Smooth muscle cell of the brain vasculature (primary cell): ENCODE measurements at regions not wholly inside any gene's neighbourhood (a gene's known extent, or its start where the extent isn't known, plus 50 kb on each side); places are given as distances from the start of the nearest gene placed in this dataset.
"Not testable (repeated sequence)": the region's sequence is repeated elsewhere in the genome, so short reads cannot be mapped to it uniquely, and the experiment has no call there.

Experiments
- DNase-seq: peaks from one replicate; pipeline ENCODE4 v3.0.0-alpha.2; 2012; ENCODE audit warnings: low read depth, low spot score

DNA sequence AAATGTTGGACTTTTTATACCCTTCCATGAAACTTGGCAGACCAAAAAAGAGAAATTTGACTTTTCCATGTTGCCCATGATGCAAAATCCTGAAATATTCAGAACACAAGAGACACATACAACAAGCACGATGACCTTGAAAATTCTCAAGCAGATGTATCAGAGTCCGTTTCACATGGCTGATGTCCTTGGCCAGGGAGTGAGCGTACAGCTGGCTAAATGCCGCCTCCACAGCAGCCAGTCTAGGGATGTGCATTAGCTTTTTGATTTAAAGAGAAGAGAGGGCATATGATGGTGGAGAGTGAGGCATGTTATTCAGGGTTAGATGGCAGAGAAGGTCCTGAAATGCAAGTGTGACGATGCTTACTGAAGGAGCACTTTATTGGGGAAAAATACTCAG lies 148.0 kb upstream of the SEMA6A start:
- DNase-seq, result no peak

GRCh38 chr5:116719106-116719505 lies 144.5 kb upstream of the SEMA6A start:
- no peak for DNase-seq

DNA sequence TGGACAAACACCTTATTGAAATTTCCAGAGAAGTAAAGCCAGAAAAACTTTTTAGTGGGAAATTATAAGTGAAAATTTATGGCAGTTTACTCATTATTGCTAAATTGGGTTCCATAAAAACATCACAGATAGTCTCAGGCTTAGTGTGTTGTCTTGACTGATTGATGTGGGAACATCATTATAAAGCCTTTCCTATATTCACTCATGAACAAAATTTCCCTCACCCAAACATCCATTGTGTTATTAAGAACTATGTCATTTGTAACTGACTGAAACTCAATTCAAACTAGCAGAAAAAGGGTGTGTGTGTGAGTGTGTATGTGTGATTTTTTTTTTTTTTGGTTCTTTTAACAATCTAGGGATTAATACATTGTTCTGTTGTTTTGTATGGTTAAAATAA lies 143.7 kb upstream of the SEMA6A start:
- DNase-seq, result no peak

- DNase-seq, result no peak
Measured at GRCh38 chr5:116709082-116709481, 134.5 kb upstream of the SEMA6A start.

- DNase-seq, result not testable (repeated sequence)
Measured at GRCh38 chr5:116705121-116705519, 130.5 kb upstream of the SEMA6A start.

- no peak for DNase-seq
Measured at GRCh38 chr5:116703941-116704340, 129.3 kb upstream of the SEMA6A start.

GRCh38 chr5:116703328-116703727 lies 128.7 kb upstream of the SEMA6A start:
- no peak for DNase-seq

DNA sequence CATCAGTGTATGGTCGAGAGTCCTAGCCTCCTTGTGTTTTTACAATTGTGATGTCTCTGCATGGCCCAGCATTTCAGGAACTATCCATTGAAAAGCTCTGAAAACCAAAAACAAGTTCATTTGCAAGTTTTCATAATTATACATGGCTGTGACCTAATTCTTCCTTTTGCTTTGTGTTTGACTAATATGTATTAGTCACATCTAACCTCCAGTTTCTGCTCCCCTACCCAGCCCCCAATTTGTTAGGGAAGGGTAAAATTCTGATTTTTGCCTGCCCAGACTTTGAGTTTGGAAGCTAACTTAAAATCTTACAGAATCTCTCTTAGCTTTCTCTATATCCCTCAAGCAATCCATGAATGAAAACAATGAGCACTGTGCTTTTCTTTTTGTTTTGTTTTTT lies 128.2 kb upstream of the SEMA6A start:
- DNase-seq, result no peak

DNA sequence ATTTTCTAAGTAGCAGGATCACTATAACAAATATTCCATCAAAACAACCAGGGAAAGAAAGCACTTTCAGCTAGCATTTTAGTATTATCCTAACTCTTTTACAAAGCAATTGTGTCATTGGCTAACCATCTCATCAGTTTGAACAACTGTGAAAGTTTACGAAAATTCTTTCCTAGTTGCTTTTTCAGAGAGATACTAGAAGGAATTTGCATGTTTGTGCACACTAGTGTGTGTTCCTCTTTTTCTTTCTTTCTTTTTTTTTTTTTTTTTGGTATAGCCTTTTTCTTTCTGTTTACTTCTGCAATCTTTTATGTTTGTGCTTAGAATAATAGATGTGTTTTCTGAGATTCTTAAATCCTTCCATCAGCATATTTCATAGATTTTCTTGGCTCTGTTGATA lies 124.7 kb upstream of the SEMA6A start:
- no peak for DNase-seq

DNA sequence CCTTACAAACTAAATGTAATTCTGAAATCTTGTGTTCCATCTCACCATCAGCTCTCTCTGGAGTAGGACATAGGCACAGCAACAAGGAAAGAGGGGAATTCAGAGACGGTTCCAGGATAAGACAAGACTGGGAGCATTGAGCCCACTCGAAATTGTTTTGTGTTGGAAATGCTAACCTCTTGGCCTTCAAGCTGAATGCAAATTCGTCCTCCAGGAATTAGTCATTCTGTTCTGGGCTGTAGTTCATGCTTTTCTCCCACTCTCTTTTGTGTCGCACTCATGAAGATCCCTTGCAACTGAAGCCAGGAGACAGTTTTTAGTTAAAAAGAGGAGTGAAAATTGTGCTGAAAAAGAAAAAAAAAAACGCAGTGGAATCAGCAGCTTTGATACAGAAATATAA lies 121.7 kb upstream of the SEMA6A start:
- DNase-seq, result no peak

DNA sequence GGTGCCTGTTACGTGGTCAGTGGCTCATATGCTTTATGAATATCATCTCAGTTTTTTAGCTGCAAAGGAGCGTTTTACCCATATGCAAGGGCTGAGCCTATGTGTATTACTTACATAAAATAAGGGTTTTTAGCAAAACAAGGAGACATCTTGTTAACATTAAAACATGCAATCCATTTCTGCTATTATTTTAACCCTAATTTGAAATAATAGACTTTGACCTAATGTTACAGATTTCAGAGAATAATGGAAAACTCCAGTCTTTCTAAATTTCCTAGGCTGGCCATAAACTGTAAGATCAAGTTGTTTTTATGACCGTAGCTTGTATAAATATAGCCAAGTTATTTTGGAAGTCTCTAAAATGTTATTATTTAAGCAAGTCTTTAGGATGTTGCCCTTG lies 121.1 kb upstream of the SEMA6A start:
- no peak for DNase-seq

DNA sequence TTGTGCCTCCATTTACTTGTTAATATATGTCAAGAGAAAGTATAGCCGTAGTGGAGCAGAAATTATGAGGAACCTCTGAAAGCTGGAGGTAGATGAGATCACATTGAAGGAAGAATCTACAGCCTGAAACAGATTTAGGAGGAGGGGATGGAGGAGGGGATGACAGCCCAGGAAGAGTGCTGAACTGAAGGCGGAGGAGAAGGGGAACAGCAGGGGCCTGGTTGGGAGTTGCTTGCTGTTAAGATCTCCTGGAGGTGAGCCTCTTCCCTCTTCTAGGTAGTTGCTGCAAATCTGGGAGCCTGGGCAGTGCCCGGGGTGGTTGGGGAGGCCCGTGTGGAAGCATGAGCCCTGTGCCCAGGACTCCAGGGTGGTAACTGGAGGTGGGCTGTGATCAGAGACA lies 111.8 kb upstream of the SEMA6A start:
- no peak for DNase-seq

- DNase-seq, result no peak
Measured at GRCh38 chr5:116685931-116686330, 111.3 kb upstream of the SEMA6A start.

- DNase-seq, result no peak
Measured at GRCh38 chr5:116685069-116685468, 110.4 kb upstream of the SEMA6A start.

DNA sequence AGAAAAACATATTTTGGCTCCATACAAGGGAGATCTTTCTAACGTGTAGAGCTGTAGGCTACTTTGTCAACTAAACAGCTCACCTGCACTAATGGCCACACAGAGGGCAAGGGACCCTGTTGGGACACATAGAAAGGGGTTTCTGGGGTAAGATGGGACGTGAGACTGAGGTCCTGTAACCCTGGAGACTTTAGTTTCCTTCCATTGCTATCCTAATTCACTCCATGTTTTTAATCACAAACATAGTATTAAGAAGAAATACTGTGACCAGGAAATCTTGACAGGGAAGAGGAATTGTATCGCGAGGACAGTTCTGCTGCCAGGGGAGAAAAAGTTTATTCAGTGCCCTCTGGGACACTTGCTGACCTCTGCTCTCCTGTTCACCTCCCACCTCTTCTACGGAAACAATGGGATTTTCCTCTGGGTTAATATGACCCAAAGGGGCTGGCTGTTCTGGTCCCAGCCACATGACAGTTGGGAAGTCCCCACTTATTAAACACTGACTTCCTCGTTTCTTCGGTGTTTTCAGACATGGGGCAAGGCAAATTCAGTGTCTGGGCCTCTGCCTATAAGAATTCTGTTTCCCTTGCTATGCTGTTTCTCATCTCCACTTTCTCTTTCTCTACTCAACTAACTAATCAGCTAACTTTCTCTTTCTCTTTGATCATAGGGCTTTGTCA lies 106.9 kb upstream of the SEMA6A start:
- no peak for DNase-seq

GRCh38 chr5:116675626-116675910 lies 100.9 kb upstream of the SEMA6A start:
- no peak for DNase-seq

DNA sequence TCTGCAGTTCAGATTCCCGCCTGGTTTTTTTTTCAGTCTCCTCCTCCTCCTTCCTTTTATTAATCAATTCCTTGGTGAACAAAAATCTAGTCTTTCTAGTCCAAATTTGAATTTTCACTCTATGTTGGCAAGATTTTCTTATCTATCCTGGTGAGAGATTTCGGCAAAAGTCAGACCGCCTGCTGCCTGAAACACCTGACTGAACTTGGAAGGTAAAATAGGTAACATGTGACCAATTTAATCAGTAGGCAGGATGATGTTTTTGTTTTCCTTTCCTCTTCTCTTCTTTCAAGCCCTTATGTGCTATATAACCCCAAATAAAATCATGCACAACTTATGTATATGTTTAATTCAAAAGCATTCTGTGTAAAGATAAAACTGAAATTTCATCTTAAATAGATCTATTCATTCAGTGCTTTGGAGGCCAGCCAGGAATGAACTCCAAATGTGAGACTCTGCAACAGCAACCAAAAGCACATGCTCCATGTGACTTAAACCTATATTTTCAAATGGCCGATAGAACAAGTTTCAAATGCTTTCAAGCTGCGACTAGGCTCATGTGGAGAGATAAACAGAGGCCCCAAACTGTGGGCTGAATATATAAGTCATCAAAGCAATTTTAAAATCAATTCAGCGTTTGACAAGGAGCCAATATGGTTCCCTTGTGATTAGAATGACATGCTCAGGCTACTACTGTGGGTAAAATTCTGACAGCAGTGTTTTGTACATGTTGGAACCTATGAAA lies 100.4 kb upstream of the SEMA6A start:
- no peak for DNase-seq

DNA sequence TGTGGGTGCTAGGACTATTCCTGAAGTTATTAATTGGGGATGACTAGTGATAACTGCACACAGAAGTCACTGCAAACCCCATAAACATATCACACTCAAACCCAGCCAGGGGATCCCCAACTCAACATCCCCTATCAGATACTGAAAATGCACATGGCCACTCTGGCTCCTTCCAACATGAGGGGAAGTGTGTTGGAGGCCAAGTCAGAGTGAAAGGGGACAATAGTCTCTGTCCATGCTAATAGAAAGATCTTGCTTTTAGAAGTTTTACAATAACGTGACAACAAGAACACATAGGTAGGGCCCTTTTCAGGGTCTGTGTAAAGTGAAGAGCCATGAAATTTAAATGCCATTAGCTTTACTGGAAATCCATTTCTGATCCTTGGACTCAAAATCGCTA lies 98.8 kb upstream of the SEMA6A start:
- DNase-seq, result no peak

GRCh38 chr5:116672203-116672602 lies 97.6 kb upstream of the SEMA6A start:
- DNase-seq, result no peak

- no peak for DNase-seq
Measured at GRCh38 chr5:116671211-116671736, 96.7 kb upstream of the SEMA6A start.

DNA sequence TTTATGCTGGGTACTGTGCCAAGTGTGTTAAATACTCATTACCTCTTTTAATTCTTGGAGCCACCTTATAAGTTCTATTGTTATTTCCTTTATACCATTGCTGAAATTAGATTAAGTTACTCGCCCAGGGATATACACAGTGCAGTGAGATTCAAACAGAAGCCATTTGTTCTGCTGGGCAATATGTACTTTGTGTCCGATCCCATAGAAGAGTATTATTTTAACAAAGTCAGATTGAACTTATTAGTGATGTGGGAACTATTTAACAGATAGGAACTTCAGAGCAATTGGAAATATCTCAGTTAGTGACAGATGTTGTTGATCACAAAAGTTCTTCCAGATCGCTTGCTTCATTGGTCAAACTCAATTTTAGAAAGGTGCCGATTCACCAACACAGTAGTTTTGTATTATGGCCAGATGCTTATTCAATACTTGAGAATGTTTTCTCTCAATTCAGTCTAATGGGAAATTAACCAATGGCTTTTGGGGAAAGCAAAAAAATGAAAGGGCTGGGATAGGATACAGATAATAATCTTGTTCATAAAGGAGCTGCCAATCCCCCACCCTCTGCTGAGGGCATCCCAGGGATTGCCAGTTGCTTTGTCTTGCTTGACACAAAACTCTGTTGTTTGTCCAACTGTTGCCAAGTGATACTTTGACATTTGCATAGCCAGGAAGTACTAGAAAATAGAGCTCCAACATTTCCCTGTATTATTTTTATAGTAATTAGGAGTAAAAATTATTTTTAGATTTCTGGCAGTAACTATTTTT lies 94.8 kb upstream of the SEMA6A start:
- DNase-seq, result no peak

DNA sequence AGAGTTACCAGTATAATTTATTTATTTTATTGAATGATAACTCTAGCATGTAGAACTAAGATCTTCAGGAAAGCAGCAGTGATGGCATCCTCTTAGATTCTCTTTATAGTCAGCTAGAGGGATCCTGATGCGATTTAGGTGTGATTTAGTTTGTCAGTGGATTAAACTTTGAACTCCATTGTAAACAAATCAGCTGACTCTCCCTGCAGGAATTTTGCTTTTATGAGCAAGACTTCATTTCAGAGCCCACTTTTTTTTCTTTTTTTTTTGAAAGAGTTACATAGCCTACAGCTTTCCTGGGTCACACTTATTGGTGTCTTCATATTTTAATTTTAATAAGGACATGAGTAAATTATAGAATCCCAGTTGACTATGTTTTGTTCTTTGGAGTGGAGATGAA lies 93.8 kb upstream of the SEMA6A start:
- no peak for DNase-seq

DNA sequence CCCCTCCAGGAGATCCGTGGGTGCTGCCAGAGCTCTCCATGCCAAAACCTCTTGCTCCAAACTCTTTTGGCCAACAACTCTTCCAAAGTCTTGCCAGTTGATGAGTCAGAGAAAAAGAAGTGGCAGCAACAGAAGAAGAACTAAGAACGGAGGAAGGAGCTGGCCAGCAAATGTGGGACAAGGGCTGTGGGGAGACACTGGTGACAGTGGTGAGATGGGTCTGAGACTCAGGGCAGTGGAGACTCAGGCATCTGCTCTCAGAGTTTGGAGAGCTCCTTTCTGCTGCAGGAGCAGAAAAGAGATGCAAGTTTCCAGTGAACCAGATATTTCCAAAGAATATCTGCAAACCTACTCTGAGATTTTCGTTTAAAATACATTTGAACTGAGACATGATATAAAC lies 92.3 kb upstream of the SEMA6A start:
- DNase-seq, result no peak
